ENCODE measurements at regions not wholly inside any gene's neighbourhood (a gene's known extent, or its start where the extent isn't known, plus 50 kb on each side); places are given as distances from the start of the nearest gene placed in this dataset.

- TF ChIP-seq CTCF (IDR thresholded peaks at IDR 0.05) (no peak), POLR2A (IDR thresholded peaks at IDR 0.05) (no peak)
Measured at GRCh38 chr2:145226901-145227300, 707.0 kb upstream of the ZEB2 start.

All from uterus (tissue), 2 donors.